HG03280 (cell line): ENCODE measurements at regions not wholly inside any gene's neighbourhood (a gene's known extent, or its start where the extent isn't known, plus 50 kb on each side); places are given as distances from the start of the nearest gene placed in this dataset.
A peak's percentile ranks its signal among the peaks of the same experiment; 100 is the strongest.

Experiments used
- ATAC-seq: cut with Tn5 transposase; IDR thresholded peaks from one replicate; pipeline ENCODE4 v1.9.1; 2021; ENCODE audit warnings: mild to moderate bottlenecking, moderate library complexity; ENCODE audit not compliant: unreplicated experiment

- ATAC-seq: no peak
Observed at GRCh38 chr3:187924651-187925050, 179.4 kb upstream of the BCL6 start.

GRCh38 chr3:187925326-187925725, 180.1 kb upstream of the BCL6 start:
- no peak for ATAC-seq

- ATAC-seq: no peak
Observed at GRCh38 chr3:187926620-187927019, 181.4 kb upstream of the BCL6 start.

- ATAC-seq: no peak
Observed at GRCh38 chr3:187927565-187927964, 182.3 kb upstream of the BCL6 start.

- no peak for ATAC-seq
Observed at GRCh38 chr3:187929112-187929816, 184.0 kb upstream of the BCL6 start.

- no peak for ATAC-seq
Observed at GRCh38 chr3:187930021-187930420, 184.8 kb upstream of the BCL6 start.

- ATAC-seq: no peak
Observed at GRCh38 chr3:187931101-187931500, 185.8 kb upstream of the BCL6 start.

GRCh38 chr3:187931770-187932278, 186.6 kb upstream of the BCL6 start:
- no peak for ATAC-seq

- no peak for ATAC-seq
Observed at GRCh38 chr3:187932530-187932929, 187.3 kb upstream of the BCL6 start.

- peak; percentile 93 for ATAC-seq
Observed at GRCh38 chr3:187935623-187936156, 190.4 kb upstream of the BCL6 start.

- no peak for ATAC-seq
Observed at GRCh38 chr3:187936676-187937075, 191.4 kb upstream of the BCL6 start.

GRCh38 chr3:187939891-187940290, 194.6 kb upstream of the BCL6 start:
- no peak for ATAC-seq

- no peak for ATAC-seq
Observed at GRCh38 chr3:187941135-187941847, 196.0 kb upstream of the BCL6 start.

- ATAC-seq: no peak
Observed at GRCh38 chr3:187941848-187942194, 196.6 kb upstream of the BCL6 start.

GRCh38 chr3:187942658-187943241, 197.5 kb upstream of the BCL6 start:
- ATAC-seq: no peak

GRCh38 chr3:187943677-187944389, 198.6 kb upstream of the BCL6 start:
- no peak for ATAC-seq

GRCh38 chr3:187944390-187945179, 199.3 kb upstream of the BCL6 start:
- ATAC-seq: no peak

- no peak for ATAC-seq
Observed at GRCh38 chr3:187945374-187945773, 200.1 kb upstream of the BCL6 start.

GRCh38 chr3:187946163-187946691, 201.0 kb upstream of the BCL6 start:
- no peak for ATAC-seq

GRCh38 chr3:187946981-187947380, 201.7 kb upstream of the BCL6 start:
- no peak for ATAC-seq
